ENCODE measurements at regions not wholly inside any gene's neighbourhood (a gene's known extent, or its start where the extent isn't known, plus 50 kb on each side); places are given as distances from the start of the nearest gene placed in this dataset.

DNA sequence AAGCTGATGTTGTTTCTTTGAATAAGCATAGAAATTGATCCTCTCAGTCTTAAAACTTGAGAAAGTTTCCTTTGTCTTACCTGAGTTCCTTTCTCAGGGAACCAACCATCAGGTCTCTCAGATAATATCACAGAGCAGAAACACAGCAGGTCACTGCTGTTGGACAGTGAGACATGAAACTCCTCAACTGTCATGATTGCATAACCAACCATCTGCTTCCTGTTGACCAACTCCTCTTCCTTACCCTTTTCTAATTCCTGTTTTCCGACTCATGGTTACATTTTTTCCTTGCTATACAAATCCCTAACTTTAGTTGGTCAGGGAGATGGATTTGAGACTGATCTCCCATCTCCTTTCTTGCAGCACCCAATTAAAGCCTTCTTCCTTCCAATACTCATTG lies 845.3 kb downstream of the FAM181B start:
- TF ChIP-seq, protein P1, sequence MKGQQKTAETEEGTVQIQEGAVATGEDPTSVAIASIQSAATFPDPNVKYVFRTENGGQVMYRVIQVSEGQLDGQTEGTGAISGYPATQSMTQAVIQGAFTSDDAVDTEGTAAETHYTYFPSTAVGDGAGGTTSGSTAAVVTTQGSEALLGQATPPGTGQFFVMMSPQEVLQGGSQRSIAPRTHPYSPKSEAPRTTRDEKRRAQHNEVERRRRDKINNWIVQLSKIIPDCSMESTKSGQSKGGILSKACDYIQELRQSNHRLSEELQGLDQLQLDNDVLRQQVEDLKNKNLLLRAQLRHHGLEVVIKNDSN (IDR thresholded peaks at IDR 0.05): no peak
- no peak for TF ChIP-seq NFIC (IDR thresholded peaks at IDR 0.05)
- TF ChIP-seq TEAD4 (IDR thresholded peaks at IDR 0.05): no peak
- TF ChIP-seq, protein P2, sequence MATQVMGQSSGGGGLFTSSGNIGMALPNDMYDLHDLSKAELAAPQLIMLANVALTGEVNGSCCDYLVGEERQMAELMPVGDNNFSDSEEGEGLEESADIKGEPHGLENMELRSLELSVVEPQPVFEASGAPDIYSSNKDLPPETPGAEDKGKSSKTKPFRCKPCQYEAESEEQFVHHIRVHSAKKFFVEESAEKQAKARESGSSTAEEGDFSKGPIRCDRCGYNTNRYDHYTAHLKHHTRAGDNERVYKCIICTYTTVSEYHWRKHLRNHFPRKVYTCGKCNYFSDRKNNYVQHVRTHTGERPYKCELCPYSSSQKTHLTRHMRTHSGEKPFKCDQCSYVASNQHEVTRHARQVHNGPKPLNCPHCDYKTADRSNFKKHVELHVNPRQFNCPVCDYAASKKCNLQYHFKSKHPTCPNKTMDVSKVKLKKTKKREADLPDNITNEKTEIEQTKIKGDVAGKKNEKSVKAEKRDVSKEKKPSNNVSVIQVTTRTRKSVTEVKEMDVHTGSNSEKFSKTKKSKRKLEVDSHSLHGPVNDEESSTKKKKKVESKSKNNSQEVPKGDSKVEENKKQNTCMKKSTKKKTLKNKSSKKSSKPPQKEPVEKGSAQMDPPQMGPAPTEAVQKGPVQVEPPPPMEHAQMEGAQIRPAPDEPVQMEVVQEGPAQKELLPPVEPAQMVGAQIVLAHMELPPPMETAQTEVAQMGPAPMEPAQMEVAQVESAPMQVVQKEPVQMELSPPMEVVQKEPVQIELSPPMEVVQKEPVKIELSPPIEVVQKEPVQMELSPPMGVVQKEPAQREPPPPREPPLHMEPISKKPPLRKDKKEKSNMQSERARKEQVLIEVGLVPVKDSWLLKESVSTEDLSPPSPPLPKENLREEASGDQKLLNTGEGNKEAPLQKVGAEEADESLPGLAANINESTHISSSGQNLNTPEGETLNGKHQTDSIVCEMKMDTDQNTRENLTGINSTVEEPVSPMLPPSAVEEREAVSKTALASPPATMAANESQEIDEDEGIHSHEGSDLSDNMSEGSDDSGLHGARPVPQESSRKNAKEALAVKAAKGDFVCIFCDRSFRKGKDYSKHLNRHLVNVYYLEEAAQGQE (IDR thresholded peaks at IDR 0.05; ENCODE audit: low read depth): no peak
- no peak for TF ChIP-seq CEBPB (IDR thresholded peaks at IDR 0.05)
- TF ChIP-seq TAF1 (IDR thresholded peaks at IDR 0.05; ENCODE audit: low read depth): no peak
- no peak for TF ChIP-seq RAD21 (IDR thresholded peaks at IDR 0.05; ENCODE audit: low read depth)
- TF ChIP-seq YY1 (IDR thresholded peaks at IDR 0.05; ENCODE audit: low read depth): no peak
- TF ChIP-seq EGR1 (IDR thresholded peaks at IDR 0.05): no peak
- TF ChIP-seq TCF12 (IDR thresholded peaks at IDR 0.05; ENCODE audit: low read depth): no peak

DNA sequence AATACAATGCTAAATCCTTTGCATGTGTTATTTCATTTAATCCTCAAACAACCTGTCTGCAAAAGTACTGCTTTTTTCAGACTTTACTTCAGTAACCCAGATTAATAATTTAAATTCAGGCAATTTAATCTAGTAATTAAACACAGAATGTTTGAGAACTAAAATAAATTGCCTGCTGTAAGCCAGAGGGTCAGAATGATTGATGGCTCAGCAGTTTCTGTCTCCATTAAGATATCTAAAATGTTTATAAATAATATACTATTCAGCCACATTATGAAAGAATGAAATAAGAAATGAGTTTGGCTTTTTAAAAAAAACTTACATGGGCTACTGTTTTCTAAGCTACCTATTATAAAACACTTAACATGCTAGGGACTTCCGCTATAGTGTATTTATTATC lies 846.0 kb downstream of the FAM181B start:
- TF ChIP-seq, protein P2 (IDR thresholded peaks at IDR 0.05; ENCODE audit: low read depth): no peak
- TF ChIP-seq EP300 (IDR thresholded peaks at IDR 0.05; ENCODE audit: borderline replicate concordance) (no peak), YY1 (IDR thresholded peaks at IDR 0.05; ENCODE audit: low read depth) (no peak), TEAD4 (IDR thresholded peaks at IDR 0.05) (no peak), FOXM1 (IDR thresholded peaks at IDR 0.05; ENCODE audit: borderline replicate concordance, low read depth) (no peak), NFIC (IDR thresholded peaks at IDR 0.05) (no peak), TCF12 (IDR thresholded peaks at IDR 0.05; ENCODE audit: low read depth) (no peak)
- TF ChIP-seq, protein P1 (IDR thresholded peaks at IDR 0.05): no peak

DNA sequence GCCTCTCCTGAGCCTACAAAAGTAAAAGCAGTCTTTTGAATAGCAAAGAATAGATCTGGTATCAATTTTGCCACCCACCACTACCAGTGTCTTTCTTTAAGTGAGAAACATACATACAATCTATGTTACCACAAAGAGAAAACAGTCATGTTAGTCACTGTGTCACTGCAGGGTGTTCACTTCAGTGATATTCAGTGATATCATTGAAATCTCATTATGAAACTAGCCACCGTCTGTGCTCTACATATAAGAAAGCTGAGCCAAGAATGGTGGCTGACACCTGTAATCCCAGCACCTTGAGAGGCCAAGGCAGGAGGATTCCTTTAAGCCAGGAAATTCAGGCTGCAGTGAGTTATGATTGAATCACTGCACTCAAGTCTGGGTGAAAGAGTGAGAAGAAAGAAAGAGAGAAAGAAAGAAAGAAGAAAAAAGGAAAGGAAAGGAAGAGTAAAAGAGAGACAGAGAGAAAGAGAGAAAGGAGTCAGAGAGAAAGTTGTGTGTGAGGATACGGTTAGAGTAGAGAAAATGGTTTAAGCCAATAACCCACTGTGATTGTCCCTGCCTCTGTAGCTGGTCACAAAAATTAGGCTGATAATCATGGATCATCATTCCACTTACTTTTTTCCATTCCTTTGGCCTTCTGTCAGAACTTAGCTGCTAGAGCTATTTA lies 847.1 kb downstream of the FAM181B start:
- TF ChIP-seq YY1 (IDR thresholded peaks at IDR 0.05; ENCODE audit: low read depth) (no peak), TEAD4 (IDR thresholded peaks at IDR 0.05) (no peak), TAF1 (IDR thresholded peaks at IDR 0.05; ENCODE audit: low read depth) (no peak), NFIC (IDR thresholded peaks at IDR 0.05) (no peak)

DNA sequence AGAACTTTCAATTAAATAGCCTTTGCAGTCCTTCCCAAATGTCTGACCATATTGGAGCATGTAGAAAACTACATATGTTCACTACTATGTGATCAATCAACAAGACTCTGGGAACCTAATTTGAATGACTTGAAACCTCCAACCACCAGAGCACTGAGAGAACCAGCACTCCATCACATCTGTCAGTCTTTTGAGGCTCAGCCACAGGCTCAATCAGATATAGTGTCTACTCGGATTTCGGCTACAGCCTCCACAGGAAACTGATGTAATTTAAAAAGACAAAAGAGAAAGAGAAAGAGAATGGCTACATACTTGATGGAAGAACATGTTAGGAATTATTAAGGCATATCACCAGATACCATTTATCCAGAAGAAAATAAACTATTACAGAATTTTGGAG lies 859.0 kb downstream of the FAM181B start:
- TF ChIP-seq, protein P1 (IDR thresholded peaks at IDR 0.05): no peak
- TF ChIP-seq TEAD4 (IDR thresholded peaks at IDR 0.05) (no peak), TCF12 (IDR thresholded peaks at IDR 0.05; ENCODE audit: low read depth) (no peak), YY1 (IDR thresholded peaks at IDR 0.05; ENCODE audit: low read depth) (no peak), EGR1 (IDR thresholded peaks at IDR 0.05) (no peak), CREB1 (IDR thresholded peaks at IDR 0.05; ENCODE audit: low read depth) (no peak), TAF1 (IDR thresholded peaks at IDR 0.05; ENCODE audit: low read depth) (no peak), ZBTB7A (IDR thresholded peaks at IDR 0.05; ENCODE audit: low read depth) (no peak), FOXM1 (IDR thresholded peaks at IDR 0.05; ENCODE audit: borderline replicate concordance, low read depth) (no peak), NFIC (IDR thresholded peaks at IDR 0.05) (no peak), RAD21 (IDR thresholded peaks at IDR 0.05; ENCODE audit: low read depth) (no peak), CEBPB (IDR thresholded peaks at IDR 0.05) (no peak)
- TF ChIP-seq, protein P3, sequence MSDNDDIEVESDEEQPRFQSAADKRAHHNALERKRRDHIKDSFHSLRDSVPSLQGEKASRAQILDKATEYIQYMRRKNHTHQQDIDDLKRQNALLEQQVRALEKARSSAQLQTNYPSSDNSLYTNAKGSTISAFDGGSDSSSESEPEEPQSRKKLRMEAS (IDR thresholded peaks at IDR 0.05): no peak
- TF ChIP-seq, protein P2 (IDR thresholded peaks at IDR 0.05; ENCODE audit: low read depth): no peak

Data from Ishikawa (cell line).